ENCODE measurements at regions not wholly inside any gene's neighbourhood (a gene's known extent, or its start where the extent isn't known, plus 50 kb on each side); places are given as distances from the start of the nearest gene placed in this dataset.

DNA sequence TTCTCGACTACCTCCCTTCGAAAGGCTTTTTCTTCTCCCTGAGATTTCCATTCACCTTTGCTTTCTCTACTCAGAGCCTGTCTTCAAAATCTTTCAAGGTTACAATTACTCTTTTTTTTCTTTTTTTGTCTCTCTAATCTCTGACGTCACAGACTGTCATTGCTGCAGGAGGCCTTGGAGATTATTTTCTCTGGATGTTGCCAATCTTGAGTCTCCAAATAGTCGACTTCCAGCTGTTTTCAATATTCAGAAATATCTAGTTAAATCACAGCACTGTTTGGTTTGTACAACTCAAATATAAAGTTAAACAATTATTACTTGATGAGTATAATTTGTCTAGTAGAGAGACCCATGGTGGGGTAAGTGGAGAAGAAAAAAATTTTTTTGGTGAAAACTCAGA, 359.0 kb upstream of the BOD1L1 start:
- TF ChIP-seq, protein P1, sequence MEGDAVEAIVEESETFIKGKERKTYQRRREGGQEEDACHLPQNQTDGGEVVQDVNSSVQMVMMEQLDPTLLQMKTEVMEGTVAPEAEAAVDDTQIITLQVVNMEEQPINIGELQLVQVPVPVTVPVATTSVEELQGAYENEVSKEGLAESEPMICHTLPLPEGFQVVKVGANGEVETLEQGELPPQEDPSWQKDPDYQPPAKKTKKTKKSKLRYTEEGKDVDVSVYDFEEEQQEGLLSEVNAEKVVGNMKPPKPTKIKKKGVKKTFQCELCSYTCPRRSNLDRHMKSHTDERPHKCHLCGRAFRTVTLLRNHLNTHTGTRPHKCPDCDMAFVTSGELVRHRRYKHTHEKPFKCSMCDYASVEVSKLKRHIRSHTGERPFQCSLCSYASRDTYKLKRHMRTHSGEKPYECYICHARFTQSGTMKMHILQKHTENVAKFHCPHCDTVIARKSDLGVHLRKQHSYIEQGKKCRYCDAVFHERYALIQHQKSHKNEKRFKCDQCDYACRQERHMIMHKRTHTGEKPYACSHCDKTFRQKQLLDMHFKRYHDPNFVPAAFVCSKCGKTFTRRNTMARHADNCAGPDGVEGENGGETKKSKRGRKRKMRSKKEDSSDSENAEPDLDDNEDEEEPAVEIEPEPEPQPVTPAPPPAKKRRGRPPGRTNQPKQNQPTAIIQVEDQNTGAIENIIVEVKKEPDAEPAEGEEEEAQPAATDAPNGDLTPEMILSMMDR (IDR thresholded peaks at IDR 0.05), result no peak
- TF ChIP-seq POLR2AphosphoS5 (IDR thresholded peaks at IDR 0.05; ENCODE audit: low read depth, low read length) (no peak), EP300 (IDR thresholded peaks at IDR 0.05; ENCODE audit: borderline replicate concordance in 1 of 2, low read depth in 1 of 2, low read length in 1 of 2) (no peak), MXI1 (IDR thresholded peaks at IDR 0.05; ENCODE audit: low read depth, low read length) (no peak)
- TF ChIP-seq, protein P2, sequence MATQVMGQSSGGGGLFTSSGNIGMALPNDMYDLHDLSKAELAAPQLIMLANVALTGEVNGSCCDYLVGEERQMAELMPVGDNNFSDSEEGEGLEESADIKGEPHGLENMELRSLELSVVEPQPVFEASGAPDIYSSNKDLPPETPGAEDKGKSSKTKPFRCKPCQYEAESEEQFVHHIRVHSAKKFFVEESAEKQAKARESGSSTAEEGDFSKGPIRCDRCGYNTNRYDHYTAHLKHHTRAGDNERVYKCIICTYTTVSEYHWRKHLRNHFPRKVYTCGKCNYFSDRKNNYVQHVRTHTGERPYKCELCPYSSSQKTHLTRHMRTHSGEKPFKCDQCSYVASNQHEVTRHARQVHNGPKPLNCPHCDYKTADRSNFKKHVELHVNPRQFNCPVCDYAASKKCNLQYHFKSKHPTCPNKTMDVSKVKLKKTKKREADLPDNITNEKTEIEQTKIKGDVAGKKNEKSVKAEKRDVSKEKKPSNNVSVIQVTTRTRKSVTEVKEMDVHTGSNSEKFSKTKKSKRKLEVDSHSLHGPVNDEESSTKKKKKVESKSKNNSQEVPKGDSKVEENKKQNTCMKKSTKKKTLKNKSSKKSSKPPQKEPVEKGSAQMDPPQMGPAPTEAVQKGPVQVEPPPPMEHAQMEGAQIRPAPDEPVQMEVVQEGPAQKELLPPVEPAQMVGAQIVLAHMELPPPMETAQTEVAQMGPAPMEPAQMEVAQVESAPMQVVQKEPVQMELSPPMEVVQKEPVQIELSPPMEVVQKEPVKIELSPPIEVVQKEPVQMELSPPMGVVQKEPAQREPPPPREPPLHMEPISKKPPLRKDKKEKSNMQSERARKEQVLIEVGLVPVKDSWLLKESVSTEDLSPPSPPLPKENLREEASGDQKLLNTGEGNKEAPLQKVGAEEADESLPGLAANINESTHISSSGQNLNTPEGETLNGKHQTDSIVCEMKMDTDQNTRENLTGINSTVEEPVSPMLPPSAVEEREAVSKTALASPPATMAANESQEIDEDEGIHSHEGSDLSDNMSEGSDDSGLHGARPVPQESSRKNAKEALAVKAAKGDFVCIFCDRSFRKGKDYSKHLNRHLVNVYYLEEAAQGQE (IDR thresholded peaks at IDR 0.05; ENCODE audit: low read depth, low read length), result no peak

All from SK-N-SH (cell line).